ENCODE measurements at regions not wholly inside any gene's neighbourhood (a gene's known extent, or its start where the extent isn't known, plus 50 kb on each side); places are given as distances from the start of the nearest gene placed in this dataset.

DNA sequence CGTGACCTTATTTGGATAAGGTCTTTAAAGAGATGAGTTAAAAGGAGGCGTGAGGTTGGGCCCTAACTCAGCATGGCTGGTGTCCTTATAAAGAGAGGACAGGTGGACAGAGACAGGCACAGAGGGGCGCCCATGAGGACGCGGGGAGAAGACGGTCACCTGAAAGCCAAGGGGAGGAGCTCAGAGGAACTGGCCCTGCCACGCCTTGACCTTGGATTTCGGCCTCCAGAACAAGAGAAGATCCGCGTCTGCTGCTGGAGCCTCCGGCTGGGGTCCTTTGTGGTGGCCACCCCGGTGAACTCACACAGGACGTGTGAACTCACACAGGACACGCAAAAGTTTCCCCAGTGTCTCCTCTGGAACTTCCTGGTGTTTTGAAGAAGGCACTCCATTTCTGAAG is 122.7 kb downstream of the SIK1 start:
- no peak for DNase-seq (ENCODE audit: low read depth)

DNA sequence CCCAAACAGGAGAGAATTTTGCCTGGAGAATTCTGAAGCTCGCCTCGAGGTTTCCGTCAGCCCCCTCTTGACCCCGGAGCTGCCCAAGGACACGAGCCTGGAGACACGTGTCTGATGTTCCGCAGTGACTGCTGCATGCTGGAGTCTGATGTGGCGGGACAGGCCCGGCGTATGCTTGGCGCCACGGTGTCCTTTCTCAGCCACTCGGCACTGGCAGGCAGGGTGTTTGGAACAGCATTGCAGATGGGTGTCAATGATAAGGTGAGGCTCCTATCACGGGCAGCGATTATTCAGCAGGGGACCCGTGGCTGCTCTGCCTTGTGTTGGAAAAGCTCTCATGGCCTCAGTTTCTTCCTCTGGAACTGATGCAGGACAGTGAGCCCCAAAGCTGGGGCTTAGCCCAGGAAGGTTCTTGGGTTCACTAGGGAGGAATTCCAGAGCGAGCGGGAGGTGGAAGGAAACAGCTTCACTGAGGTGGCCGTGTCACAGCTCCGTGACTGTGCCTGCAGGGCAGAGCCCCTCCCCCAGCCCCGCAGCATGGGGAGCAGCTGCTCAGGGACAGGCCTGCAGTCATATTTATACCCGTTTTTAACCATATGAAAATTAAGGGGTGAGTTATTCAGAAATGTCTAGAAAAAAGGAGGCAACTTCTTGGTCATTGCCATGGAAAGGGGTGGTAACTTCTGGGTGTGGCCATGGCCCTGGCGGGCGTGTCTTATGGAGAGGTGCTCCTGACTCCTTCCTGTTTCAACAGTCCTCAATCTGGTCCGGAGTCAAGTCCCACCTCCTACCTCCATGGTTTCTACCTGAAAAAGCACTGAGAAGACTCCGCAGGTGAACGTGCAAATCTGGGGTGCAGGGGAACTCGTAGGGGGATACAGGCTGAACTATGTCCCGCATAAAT is 123.4 kb downstream of the SIK1 start:
- no peak overlapping the region for H3K4me3 ChIP-seq (ENCODE audit: low read depth, low read length)
- in situ Hi-C loops (cut with HindIII; ENCODE audit: low sequenced_read_pairs): no loop called here
- TF ChIP-seq, protein P1, sequence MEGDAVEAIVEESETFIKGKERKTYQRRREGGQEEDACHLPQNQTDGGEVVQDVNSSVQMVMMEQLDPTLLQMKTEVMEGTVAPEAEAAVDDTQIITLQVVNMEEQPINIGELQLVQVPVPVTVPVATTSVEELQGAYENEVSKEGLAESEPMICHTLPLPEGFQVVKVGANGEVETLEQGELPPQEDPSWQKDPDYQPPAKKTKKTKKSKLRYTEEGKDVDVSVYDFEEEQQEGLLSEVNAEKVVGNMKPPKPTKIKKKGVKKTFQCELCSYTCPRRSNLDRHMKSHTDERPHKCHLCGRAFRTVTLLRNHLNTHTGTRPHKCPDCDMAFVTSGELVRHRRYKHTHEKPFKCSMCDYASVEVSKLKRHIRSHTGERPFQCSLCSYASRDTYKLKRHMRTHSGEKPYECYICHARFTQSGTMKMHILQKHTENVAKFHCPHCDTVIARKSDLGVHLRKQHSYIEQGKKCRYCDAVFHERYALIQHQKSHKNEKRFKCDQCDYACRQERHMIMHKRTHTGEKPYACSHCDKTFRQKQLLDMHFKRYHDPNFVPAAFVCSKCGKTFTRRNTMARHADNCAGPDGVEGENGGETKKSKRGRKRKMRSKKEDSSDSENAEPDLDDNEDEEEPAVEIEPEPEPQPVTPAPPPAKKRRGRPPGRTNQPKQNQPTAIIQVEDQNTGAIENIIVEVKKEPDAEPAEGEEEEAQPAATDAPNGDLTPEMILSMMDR (IDR thresholded peaks at IDR 0.05; ENCODE audit: low read depth, low read length, missing control alignments): no peak
- no peak for DNase-seq (ENCODE audit: low read depth)

More for the DNA sequence above, 122.7 kb downstream of the SIK1 start:
- in situ Hi-C loops (cut with HindIII; ENCODE audit: low sequenced_read_pairs): no loop called here
- TF ChIP-seq, protein P1 (IDR thresholded peaks at IDR 0.05; ENCODE audit: low read depth, low read length, missing control alignments): no peak
- H3K4me3 ChIP-seq (ENCODE audit: low read depth, low read length): no peak overlapping the region

DNA sequence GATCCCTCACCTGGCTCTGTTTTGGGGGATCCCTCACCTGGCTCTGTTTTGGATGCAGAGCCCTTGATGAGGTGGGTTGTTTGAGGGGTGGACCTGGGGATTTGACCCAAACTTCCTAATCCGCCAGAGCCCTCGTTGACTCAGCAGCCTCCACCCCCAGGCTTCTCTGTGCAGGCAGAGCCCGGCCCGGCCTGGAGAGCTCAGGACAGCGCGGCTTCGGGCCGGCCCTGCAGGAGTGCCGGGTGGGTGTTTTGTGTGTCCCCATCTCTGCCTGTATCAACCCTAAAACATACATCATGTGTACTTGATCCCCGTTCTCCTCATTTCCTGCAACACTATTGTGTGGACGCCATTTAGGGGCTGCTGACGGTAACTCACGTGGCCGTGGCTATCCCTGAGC is 124.2 kb downstream of the SIK1 start:
- H3K4me3 ChIP-seq (ENCODE audit: low read depth, low read length): no peak overlapping the region
- in situ Hi-C loops (cut with HindIII; ENCODE audit: low sequenced_read_pairs): no loop called here
- DNase-seq (ENCODE audit: low read depth): no peak
- TF ChIP-seq, protein P1 (IDR thresholded peaks at IDR 0.05; ENCODE audit: low read depth, low read length, missing control alignments): no peak

DNA sequence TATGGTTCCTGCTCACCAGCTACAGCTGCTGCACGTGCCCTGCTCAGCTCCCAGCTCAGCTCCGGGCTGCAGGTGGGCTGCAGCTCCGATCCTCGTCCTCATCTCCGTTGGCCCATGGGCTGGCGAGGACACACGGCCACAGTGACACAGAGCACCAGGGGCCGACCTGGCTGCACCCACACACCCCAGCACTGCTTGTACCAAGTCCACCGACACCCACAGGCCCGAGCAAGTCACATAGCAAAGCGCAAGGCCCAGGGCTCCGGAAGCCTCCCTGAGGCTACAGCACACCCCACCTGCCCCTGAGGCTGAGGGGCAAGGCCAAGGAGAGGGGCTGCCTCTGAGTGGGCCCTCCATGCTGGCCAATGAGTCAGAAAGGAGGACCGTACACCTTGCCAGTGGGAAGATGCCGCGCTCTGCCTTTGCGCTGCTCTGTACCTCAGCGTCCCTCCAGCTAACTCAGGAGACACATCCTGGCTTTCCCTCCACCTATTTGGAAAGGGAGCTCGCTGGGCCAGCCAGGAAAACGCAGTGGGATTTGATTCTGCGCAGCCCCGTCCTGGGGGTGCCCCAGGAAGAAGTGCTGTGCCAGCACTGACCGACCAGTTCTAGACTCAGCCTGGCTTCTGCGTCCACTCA is 124.8 kb downstream of the SIK1 start:
- no peak overlapping the region for H3K4me3 ChIP-seq (ENCODE audit: low read depth, low read length)
- in situ Hi-C loops (cut with HindIII; ENCODE audit: low sequenced_read_pairs): no loop called here
- DNase-seq (ENCODE audit: low read depth): no peak
- TF ChIP-seq, protein P1 (IDR thresholded peaks at IDR 0.05; ENCODE audit: low read depth, low read length, missing control alignments): no peak

DNA sequence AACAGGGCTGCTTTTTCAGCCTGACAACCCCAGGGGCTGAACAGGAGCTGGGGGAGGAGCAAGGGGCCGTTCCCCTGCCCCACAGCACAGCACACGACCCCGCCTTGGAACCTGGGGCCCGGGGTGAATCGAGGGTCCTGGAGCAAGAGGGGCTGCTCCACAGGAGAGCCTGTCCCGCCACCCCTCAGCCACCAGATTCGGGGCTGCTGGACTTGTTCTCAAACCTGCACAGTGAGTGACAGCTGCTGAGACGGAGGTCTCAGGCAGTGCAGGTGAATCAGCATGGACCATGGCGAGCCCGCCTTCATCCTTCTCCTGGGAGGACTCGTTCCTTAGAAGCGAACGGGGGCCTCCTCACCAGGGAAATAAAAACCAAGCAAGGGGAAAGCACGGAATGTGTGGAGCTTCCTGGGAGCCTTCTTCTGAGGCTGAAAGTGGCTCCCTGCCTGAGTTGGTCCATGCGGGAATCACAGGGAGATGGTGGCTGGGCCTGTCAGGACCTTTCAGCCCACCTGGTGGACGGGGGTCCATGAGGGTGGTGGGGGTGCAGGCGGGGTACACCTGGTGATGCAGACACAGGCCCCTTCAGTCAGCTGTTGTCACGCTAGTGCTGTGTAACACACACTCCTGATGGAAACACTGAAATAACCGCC is 125.4 kb downstream of the SIK1 start:
- DNase-seq (ENCODE audit: low read depth): no peak
- in situ Hi-C loops (cut with HindIII; ENCODE audit: low sequenced_read_pairs): no loop called here
- H3K4me3 ChIP-seq (ENCODE audit: low read depth, low read length): no peak overlapping the region
- TF ChIP-seq, protein P1 (IDR thresholded peaks at IDR 0.05; ENCODE audit: low read depth, low read length, missing control alignments): no peak
